Testis (tissue), 2 donors: ENCODE measurements at regions not wholly inside any gene's neighbourhood (a gene's known extent, or its start where the extent isn't known, plus 50 kb on each side); places are given as distances from the start of the nearest gene placed in this dataset.
"Not testable (repeated sequence)": the region's sequence is repeated elsewhere in the genome, so short reads cannot be mapped to it uniquely, and the experiment has no call there.

ENCODE experiments used
- DNase-seq: peaks from one replicate; pipeline ENCODE4 v3.0.0-alpha.2; 2019
- H3K27ac ChIP-seq, 2 donors: fragments of 200-600 bp; sonication (generic); one replicate each; pipeline ENCODE4 v1.5.1; 2019
- H3K27me3 ChIP-seq: fragments of 200-600 bp; sonication (generic); one replicate; pipeline ENCODE4 v1.5.1; 2019
- H3K36me3 ChIP-seq: fragments of 200-600 bp; sonication (generic); one replicate; pipeline ENCODE4 v1.5.1; 2017; ENCODE audit warnings: low read depth; ENCODE audit errors: missing control alignments
- H3K4me1 ChIP-seq: fragments of 200-600 bp; sonication (generic); one replicate; pipeline ENCODE4 v1.5.1; 2019
- H3K4me3 ChIP-seq, 2 donors: fragments of 200-600 bp; sonication (generic); one replicate each; pipeline ENCODE4 v1.5.1; 2017 to 2019
- H3K9me3 ChIP-seq: fragments of 200-600 bp; sonication (generic); one replicate; pipeline ENCODE4 v1.5.1; 2017
- CTCF ChIP-seq, 3 experiments: fragments of 450-650 bp in 2 of 3; fragments of 200-600 bp in 1 of 3; sonication (generic) in 1 of 3; IDR thresholded peaks; one replicate each; pipeline ENCODE4 v1.5.1; 2016 to 2019; ENCODE audit warnings: antibody characterized with exemption in 3 of 3, mild to moderate bottlenecking in 2 of 3, moderate library complexity in 1 of 3
- POLR2A ChIP-seq: fragments of 450-650 bp; IDR thresholded peaks from one replicate; pipeline ENCODE4 v1.6.1; 2017; ENCODE audit warnings: antibody characterized with exemption, mild to moderate bottlenecking, moderate library complexity
- WGBS, 2 donors: methylation state at CpG; one replicate each; pipeline ENCODE4 v1.1.5; 2018; 5-methylcytosine and 5-hydroxymethylcytosine counted together
- intact Hi-C: fragments of 100-400 bp; cut with DNase I; formaldehyde crosslinking; loops from one replicate; pipeline ENCODE4 v1.15.1; 2023; ENCODE audit warnings: low total_unique reads

GRCh38 chr11:33948494-33948893 is 56.6 kb upstream of the LMO2 start:
- no peak overlapping the region for H3K4me3 ChIP-seq
- H3K27ac ChIP-seq = no peak overlapping the region
- TF ChIP-seq POLR2A (no peak), CTCF (IDR thresholded peaks at IDR 0.05) (no peak)
- H3K27me3 ChIP-seq = no peaks in the 10 kb centered on the region
- no peak for DNase-seq
- no peaks in the 10 kb centered on the region for H3K4me1 ChIP-seq
- intact Hi-C loops = no loop called here
- no peaks in the 10 kb centered on the region for H3K9me3 ChIP-seq
- WGBS, 2 donors = 83 to 84% methylated on average over 2 of the region's 2 CpGs
- no peaks in the 10 kb centered on the region for H3K36me3 ChIP-seq

- H3K9me3 ChIP-seq, H3K4me3 ChIP-seq, DNase-seq, H3K36me3 ChIP-seq, H3K27ac ChIP-seq, H3K27me3 ChIP-seq, intact Hi-C loops, H3K4me1 ChIP-seq: not testable (repeated sequence)
- 90 to 97% methylated on average over 5 of the region's 5 CpGs for WGBS, 2 donors
These were observed 56.0 kb upstream of the LMO2 start for GRCh38 chr11:33947918-33948317.

GRCh38 chr11:33946930-33947329 is 55.1 kb upstream of the LMO2 start:
- WGBS, 2 donors = 70 to 73% methylated on average over 4 of the region's 4 CpGs
- no peak overlapping the region for H3K4me3 ChIP-seq
- no peak for DNase-seq
- intact Hi-C loops = no loop called here
- no peak for TF ChIP-seq CTCF (IDR thresholded peaks at IDR 0.05)
- TF ChIP-seq POLR2A = no peak
- H3K27me3 ChIP-seq = no peaks in the 10 kb centered on the region
- no peaks in the 10 kb centered on the region for H3K36me3 ChIP-seq
- no peaks in the 10 kb centered on the region for H3K4me1 ChIP-seq
- H3K27ac ChIP-seq = no peak overlapping the region
- no peaks in the 10 kb centered on the region for H3K9me3 ChIP-seq

GRCh38 chr11:33945481-33946268 is 53.8 kb upstream of the LMO2 start:
- intact Hi-C loops = no loop called here
- no peak overlapping the region for H3K4me3 ChIP-seq
- 83 to 89% methylated on average over 4 of the region's 4 CpGs for WGBS, 2 donors
- no peaks in the 10 kb centered on the region for H3K4me1 ChIP-seq
- TF ChIP-seq CTCF (IDR thresholded peaks at IDR 0.05) = no peak
- TF ChIP-seq POLR2A = no peak
- no peaks in the 10 kb centered on the region for H3K36me3 ChIP-seq
- H3K9me3 ChIP-seq = no peaks in the 10 kb centered on the region
- no peaks in the 10 kb centered on the region for H3K27me3 ChIP-seq
- H3K27ac ChIP-seq = no peak overlapping the region
- DNase-seq = no peak

- Histone ChIP-seq H3K4me1 (no peaks in the 10 kb centered on the region), H3K36me3 (no peaks in the 10 kb centered on the region), H3K9me3 (no peaks in the 10 kb centered on the region), H3K4me3 (no peak overlapping the region), H3K27me3 (no peaks in the 10 kb centered on the region), H3K27ac (no peak overlapping the region)
- 95 to 98% methylated on average over 6 of the region's 6 CpGs for WGBS, 2 donors
- TF ChIP-seq POLR2A (no peak), CTCF (IDR thresholded peaks at IDR 0.05) (no peak)
- intact Hi-C loops = no loop called here
- no peak for DNase-seq
These were observed 53.0 kb upstream of the LMO2 start for GRCh38 chr11:33944693-33945424.
